ENCODE measurements at regions not wholly inside any gene's neighbourhood (a gene's known extent, or its start where the extent isn't known, plus 50 kb on each side); places are given as distances from the start of the nearest gene placed in this dataset.
"Not testable (repeated sequence)": the region's sequence is repeated elsewhere in the genome, so short reads cannot be mapped to it uniquely, and the experiment has no call there.

DNA sequence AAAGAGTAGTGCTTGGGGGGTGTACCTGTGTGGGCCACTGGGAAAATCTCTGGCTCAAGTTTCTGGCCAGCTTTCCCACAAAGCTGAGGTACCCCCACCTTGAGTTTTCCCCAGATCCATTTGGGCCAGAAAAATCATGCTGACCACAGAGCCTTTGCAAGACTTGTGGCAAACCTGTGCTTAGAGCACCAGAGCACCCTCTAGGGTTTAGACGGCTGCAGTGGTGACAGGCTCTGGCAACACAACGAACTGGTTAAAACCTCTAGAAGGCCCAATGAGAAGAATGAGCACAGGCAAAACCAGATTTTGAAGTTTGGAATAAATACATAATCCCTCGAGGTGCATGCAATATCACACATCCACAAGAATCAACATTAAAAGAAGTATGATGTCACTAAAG lies 290.7 kb upstream of the FOLH1 start:
- DNase-seq (ENCODE audit: low read depth), result no peak
- TF ChIP-seq, protein P1, sequence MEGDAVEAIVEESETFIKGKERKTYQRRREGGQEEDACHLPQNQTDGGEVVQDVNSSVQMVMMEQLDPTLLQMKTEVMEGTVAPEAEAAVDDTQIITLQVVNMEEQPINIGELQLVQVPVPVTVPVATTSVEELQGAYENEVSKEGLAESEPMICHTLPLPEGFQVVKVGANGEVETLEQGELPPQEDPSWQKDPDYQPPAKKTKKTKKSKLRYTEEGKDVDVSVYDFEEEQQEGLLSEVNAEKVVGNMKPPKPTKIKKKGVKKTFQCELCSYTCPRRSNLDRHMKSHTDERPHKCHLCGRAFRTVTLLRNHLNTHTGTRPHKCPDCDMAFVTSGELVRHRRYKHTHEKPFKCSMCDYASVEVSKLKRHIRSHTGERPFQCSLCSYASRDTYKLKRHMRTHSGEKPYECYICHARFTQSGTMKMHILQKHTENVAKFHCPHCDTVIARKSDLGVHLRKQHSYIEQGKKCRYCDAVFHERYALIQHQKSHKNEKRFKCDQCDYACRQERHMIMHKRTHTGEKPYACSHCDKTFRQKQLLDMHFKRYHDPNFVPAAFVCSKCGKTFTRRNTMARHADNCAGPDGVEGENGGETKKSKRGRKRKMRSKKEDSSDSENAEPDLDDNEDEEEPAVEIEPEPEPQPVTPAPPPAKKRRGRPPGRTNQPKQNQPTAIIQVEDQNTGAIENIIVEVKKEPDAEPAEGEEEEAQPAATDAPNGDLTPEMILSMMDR (IDR thresholded peaks at IDR 0.05; ENCODE audit: insufficient read depth, low read length, poor library complexity, severe bottlenecking), result no peak
- no peaks in the 10 kb centered on the region for H3K27me3 ChIP-seq (ENCODE audit: control insufficient read depth, insufficient read depth, low read length)

DNA sequence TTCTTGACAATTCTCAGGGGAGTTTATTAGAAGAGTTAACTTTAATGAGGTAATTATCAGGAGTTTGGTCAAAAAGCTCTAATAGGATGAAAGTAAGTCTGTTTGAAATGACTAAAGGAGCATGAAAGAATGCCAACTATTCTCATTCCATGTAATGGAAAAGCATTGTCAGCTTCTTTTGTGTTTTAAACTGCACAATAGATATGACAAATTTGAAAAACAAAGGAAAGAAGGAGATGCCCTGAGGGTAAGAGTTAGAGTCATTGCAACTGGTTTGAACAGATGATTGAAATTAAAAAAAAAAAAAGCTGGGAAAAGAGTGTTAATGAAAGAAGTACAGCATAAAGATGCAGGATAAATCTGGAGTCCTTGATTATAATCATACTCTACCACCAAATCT lies 296.8 kb upstream of the FOLH1 start:
- H3K36me3 ChIP-seq (ENCODE audit: control insufficient read depth, insufficient read depth, low read length), result no peaks in the 10 kb centered on the region
- no peak overlapping the region for H3K4me3 ChIP-seq (ENCODE audit: low read depth, low read length)
- TF ChIP-seq, protein P1 (IDR thresholded peaks at IDR 0.05; ENCODE audit: insufficient read depth, low read length, poor library complexity, severe bottlenecking), result no peak
- DNase-seq (ENCODE audit: low read depth), result no peak
- no peaks in the 10 kb centered on the region for H3K27me3 ChIP-seq (ENCODE audit: control insufficient read depth, insufficient read depth, low read length)

More for the DNA sequence above, 290.7 kb upstream of the FOLH1 start:
- Histone ChIP-seq H3K4me3 (ENCODE audit: low read depth, low read length) (no peak overlapping the region), H3K36me3 (ENCODE audit: control insufficient read depth, insufficient read depth, low read length) (no peaks in the 10 kb centered on the region)

DNA sequence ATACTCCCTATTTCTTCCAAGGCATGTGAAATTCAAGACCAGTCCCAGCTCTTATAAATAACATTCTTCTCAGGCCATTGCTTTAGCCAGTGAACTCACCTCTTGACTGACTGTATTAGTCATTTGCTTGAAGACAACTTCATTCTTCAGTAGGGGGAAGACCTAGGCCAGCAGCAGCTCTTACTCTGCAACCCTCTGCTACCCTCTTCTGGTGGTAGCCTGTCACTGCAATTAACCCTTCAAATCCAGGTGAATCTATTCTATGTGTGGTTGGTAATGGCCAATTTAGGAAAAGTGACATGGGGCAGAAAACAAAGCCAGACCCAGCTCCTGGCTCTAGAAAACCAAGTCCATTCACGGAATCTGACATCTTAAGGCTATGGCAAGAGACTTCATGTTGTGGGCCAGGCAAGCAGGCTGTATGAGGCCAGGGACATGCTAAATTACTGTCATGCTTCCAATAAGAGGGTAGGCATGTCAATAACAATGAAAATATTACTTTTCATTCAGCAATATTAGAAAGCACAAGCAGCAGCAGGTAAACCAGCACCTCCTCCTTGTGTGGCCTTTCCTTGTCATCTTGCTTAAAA lies 317.9 kb upstream of the FOLH1 start:
- not testable (repeated sequence) for H3K36me3 ChIP-seq (ENCODE audit: control insufficient read depth, insufficient read depth, low read length); H3K4me3 ChIP-seq (ENCODE audit: low read depth, low read length); H3K27me3 ChIP-seq (ENCODE audit: control insufficient read depth, insufficient read depth, low read length)
- TF ChIP-seq, protein P1 (IDR thresholded peaks at IDR 0.05; ENCODE audit: insufficient read depth, low read length, poor library complexity, severe bottlenecking), result peak; percentile 53
- peak; percentile 14 for DNase-seq (ENCODE audit: low read depth)

DNA sequence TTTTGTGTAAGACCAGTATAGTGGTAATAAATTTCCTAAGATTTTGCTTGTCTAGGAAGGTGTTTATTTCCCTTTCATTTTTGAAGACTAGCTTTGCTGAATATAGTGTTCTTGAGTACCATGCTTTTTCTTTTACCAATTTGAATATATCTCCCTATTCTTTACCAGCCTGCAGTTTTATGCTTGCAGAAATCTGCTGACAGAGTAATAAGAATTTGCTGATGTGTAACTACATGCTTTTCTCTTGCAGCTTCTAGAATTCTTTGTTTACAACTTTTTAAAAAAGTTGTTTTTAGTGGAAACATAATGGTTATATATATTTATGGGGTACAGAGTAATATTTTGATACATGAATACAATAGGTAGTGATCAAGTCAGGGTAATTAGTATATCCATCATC lies 324.8 kb upstream of the FOLH1 start:
- no peak overlapping the region for H3K4me3 ChIP-seq (ENCODE audit: low read depth, low read length)
- DNase-seq (ENCODE audit: low read depth), result no peak
- H3K27me3 ChIP-seq (ENCODE audit: control insufficient read depth, insufficient read depth, low read length), result no peaks in the 10 kb centered on the region
- TF ChIP-seq, protein P1 (IDR thresholded peaks at IDR 0.05; ENCODE audit: insufficient read depth, low read length, poor library complexity, severe bottlenecking), result no peak
- H3K36me3 ChIP-seq (ENCODE audit: control insufficient read depth, insufficient read depth, low read length), result no peaks in the 10 kb centered on the region

DNA sequence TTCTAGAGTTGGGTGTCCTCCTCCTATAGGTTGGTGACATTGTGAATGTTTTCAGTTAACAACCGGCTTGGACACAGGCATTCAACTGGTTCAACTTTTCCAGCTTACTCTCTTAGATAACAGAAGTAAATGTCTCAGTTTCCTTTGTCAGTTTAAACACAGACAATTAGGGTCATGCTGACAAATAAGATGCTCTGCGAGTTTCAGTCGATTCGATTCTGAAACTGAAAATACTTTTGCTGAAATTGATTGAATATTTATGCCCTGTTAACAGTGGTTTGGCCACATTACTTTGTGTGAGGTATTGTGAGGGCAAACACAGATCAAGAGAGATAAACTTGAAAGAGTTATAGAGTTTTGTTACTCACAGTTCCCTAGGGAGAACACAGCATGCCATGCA lies 330.5 kb upstream of the FOLH1 start:
- H3K4me3 ChIP-seq (ENCODE audit: low read depth, low read length), result not testable (repeated sequence)

DNA sequence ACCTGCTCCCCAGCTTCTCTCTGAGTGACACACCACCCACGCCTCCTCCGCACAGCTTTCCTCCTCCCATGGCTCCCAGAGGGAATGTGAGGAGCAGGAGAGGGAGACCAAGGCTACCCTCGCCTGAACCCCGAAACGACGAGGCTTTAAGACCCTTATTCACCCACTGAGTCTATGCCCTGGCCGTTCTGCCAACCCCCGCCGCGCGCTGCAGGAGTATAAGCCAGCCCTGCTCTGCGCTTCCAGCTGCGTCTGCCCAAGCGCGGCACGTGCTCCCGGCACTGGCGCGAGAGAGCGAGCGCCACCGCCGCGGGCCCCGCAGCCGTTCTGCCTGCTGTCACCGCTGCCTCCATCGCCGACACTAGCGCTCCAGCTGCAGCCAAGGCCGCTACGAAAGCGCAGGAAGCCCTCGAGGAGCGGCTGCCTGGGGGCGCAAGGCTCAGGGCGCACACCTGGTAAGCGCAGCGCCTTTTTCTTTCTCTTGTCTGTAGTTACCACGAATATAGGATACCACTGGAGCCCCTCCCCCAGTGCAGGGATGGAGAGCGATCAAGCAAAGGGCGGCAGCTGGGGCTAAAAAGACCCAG lies 350.0 kb upstream of the FOLH1 start:
- H3K4me3 ChIP-seq (ENCODE audit: low read depth, low read length); DNase-seq (ENCODE audit: low read depth); H3K27me3 ChIP-seq (ENCODE audit: control insufficient read depth, insufficient read depth, low read length); H3K36me3 ChIP-seq (ENCODE audit: control insufficient read depth, insufficient read depth, low read length): not testable (repeated sequence)

More for the DNA sequence above, 330.5 kb upstream of the FOLH1 start:
- not testable (repeated sequence) for DNase-seq (ENCODE audit: low read depth); H3K27me3 ChIP-seq (ENCODE audit: control insufficient read depth, insufficient read depth, low read length); H3K36me3 ChIP-seq (ENCODE audit: control insufficient read depth, insufficient read depth, low read length)

DNA sequence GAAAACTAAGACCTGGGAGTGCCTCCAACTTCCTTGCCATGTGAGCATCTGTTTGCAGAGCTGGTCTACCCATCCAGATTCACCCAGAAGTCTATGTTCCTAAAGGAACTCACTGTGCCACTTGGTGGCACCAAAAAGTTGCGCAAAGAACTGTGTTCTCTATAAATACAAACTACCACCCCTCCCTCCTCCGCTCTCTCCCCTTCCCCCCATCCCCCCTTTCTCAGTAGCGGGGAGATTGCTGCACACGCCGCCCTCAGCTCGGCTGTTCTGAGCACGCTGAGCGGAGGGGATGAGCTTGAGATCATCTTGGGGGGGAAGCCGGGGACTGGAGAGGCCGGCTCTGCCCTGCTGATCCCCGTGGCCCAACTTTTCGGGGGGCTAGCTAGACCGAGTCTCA lies 352.2 kb upstream of the FOLH1 start:
- DNase-seq (ENCODE audit: low read depth); H3K27me3 ChIP-seq (ENCODE audit: control insufficient read depth, insufficient read depth, low read length); H3K36me3 ChIP-seq (ENCODE audit: control insufficient read depth, insufficient read depth, low read length); H3K4me3 ChIP-seq (ENCODE audit: low read depth, low read length): not testable (repeated sequence)

DNA sequence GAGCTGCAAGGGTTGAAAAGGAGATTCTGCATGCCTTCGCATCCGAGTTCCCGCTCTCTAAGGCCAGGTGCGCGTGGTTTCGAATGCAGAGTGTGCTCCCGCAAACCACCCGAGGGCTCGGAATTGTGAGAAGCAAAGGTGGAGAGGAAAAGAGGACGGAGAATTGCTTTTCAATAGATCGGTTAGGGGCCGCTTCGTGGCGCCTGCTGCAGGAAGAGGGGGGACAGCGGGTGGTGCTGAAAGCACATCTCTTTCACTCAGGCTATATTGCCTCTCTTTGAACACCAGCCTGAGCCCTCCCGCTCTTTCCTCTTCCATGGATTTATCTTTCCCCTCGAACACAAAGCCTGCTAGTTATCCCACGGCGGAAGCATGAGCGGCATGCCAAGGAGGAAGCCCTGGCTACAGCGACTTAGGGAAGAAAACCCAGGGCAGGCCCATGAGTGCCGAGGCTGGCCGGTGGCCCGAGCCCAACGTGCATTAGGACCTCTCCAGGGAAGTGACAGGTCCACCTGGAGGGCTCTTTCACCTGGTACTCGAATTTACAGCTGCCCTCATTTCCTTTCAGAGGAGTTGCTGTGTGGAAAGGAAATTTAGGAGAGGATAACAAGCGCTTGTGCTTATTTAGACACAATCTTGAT lies 353.0 kb upstream of the FOLH1 start:
- not testable (repeated sequence) for H3K36me3 ChIP-seq (ENCODE audit: control insufficient read depth, insufficient read depth, low read length); H3K27me3 ChIP-seq (ENCODE audit: control insufficient read depth, insufficient read depth, low read length); DNase-seq (ENCODE audit: low read depth); H3K4me3 ChIP-seq (ENCODE audit: low read depth, low read length)

DNA sequence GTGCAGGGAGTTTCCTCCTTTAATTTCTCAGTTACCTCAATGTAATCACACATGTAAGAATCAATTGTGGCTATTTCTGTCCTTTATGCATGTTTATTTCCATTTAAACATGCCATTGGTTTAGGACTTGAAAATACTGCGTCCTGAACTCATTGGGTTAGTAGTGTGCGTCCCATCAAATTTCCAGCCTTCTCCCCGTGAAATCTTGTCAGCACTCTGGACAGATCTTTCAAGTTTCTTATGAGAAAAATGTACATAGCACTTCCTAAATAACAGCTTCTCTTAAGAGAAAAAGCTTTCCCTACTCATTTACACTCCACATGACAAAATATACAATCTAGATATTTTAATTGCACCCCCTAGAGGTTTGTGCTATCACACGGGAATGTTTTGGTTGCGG lies 353.9 kb upstream of the FOLH1 start:
- not testable (repeated sequence) for H3K27me3 ChIP-seq (ENCODE audit: control insufficient read depth, insufficient read depth, low read length); H3K36me3 ChIP-seq (ENCODE audit: control insufficient read depth, insufficient read depth, low read length); H3K4me3 ChIP-seq (ENCODE audit: low read depth, low read length); DNase-seq (ENCODE audit: low read depth)

DNA sequence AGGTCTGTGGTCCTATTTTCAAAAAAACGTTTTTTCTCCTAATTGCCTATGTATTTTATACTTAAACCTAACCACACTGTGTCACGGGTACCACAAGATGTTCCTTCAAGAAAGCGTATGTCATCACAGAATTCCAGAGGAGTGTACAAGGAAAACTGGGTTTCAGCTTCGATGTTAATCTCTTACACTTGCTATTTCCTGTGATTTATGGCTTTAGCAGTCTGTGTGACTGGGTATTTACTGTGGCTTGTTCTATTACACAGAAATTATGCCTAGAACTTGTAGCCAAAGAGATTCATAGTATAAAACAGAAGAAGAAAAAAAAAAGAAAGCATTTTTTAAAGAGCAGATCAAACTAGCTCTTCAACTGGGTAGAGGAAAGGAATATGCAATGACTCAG lies 371.1 kb upstream of the FOLH1 start:
- DNase-seq (ENCODE audit: low read depth); H3K4me3 ChIP-seq (ENCODE audit: low read depth, low read length); H3K27me3 ChIP-seq (ENCODE audit: control insufficient read depth, insufficient read depth, low read length); H3K36me3 ChIP-seq (ENCODE audit: control insufficient read depth, insufficient read depth, low read length): not testable (repeated sequence)

DNA sequence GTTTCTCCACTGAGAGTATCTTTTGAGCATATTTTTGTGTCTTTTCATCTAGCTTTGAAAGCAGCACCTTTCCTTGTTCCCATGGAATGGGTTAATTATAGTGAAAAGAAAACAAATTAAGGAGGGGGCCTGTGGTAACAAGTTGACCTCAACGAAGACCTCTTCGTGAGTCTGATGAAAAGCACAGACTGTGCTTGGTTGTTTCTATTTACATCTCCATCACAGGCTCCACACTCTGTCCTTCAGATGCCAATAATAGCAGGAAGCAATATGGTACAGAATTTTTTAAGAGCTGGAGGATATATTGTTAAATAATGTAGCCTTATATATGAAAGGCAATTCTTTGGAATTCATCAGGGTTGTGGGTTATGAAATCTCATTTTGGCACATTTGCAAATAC lies 366.7 kb upstream of the OR4C13 start:
- not testable (repeated sequence) for H3K36me3 ChIP-seq (ENCODE audit: control insufficient read depth, insufficient read depth, low read length); H3K4me3 ChIP-seq (ENCODE audit: low read depth, low read length); H3K27me3 ChIP-seq (ENCODE audit: control insufficient read depth, insufficient read depth, low read length); DNase-seq (ENCODE audit: low read depth)

All from kidney epithelial cell (primary cell).